IMR-90 (cell line): ENCODE measurements at regions not wholly inside any gene's neighbourhood (a gene's known extent, or its start where the extent isn't known, plus 50 kb on each side); places are given as distances from the start of the nearest gene placed in this dataset.
"Not testable (repeated sequence)": the region's sequence is repeated elsewhere in the genome, so short reads cannot be mapped to it uniquely, and the experiment has no call there.

Source experiments
- ATAC-seq: fragments of 200-7000 bp; cut with Tn5 transposase; 2 replicates; pipeline ENCODE4 v1.9.1; 2020; ENCODE audit warnings: low read depth, mild to moderate bottlenecking, moderate library complexity
- BruUV-seq: library from RNA; stranded (reverse); fragments of 400-500 nt; replicated peaks from 2 replicates; lab custom pipeline; 2021; lab: Mats Ljungman, UMichigan
- CTCF ChIA-PET: fragments of 300-600 bp; formaldehyde crosslinking; extraction: SDS; loops from one replicate; lab custom pipeline; 2021; ENCODE audit warnings: antibody characterized with exemption; lab: Yijun Ruan, JAX
- POLR2A ChIA-PET: fragments of 300-600 bp; sonication (Branson Sonifier 250); formaldehyde crosslinking; loops from one replicate; lab custom pipeline; 2022; ENCODE audit warnings: antibody characterized with exemption; ENCODE audit not compliant: unreplicated experiment; lab: Charles Lee
- DNase-seq: peaks from one replicate; pipeline ENCODE4 v3.0.0; 2013
- H2AFZ ChIP-seq: replicated peaks from 2 replicates; pipeline ENCODE3; 2013; ENCODE audit warnings: low read length, mild to moderate bottlenecking; ENCODE audit not compliant: poor library complexity
- H2AK5ac ChIP-seq: 2 replicates; pipeline ENCODE4 v1.6.1; 2013; ENCODE audit warnings: low read depth, low read length, inconsistent platforms
- H2AK9ac ChIP-seq: replicated peaks from 2 replicates; pipeline ENCODE3; 2013; ENCODE audit warnings: mild to moderate bottlenecking, low read depth, low read length, moderate library complexity; ENCODE audit not compliant: poor library complexity
- H2BK120ac ChIP-seq: 2 replicates; pipeline ENCODE4 v1.6.1; 2013; ENCODE audit warnings: low read depth, low read length, inconsistent platforms
- H2BK15ac ChIP-seq: 3 replicates; pipeline ENCODE4 v1.6.1; 2013; ENCODE audit warnings: low read depth, low read length, inconsistent platforms
- H2BK20ac ChIP-seq: 2 replicates; pipeline ENCODE4 v1.6.1; 2013; ENCODE audit warnings: low read depth, mild to moderate bottlenecking, inconsistent platforms, low read length, moderate library complexity
- H2BK5ac ChIP-seq: 2 replicates; pipeline ENCODE4 v1.6.1; 2013; ENCODE audit warnings: mild to moderate bottlenecking, low read depth, low read length, inconsistent platforms; ENCODE audit not compliant: poor library complexity, severe bottlenecking
- H3K14ac ChIP-seq: replicated peaks from 2 replicates; pipeline ENCODE4 v1.6.1; 2013; ENCODE audit warnings: low read depth, low read length, inconsistent platforms
- H3K18ac ChIP-seq: 2 replicates; pipeline ENCODE4 v1.6.1; 2013; ENCODE audit warnings: low read depth, low read length, control low read depth
- H3K23ac ChIP-seq: 2 replicates; pipeline ENCODE4 v1.6.1; 2013; ENCODE audit warnings: low read depth, low read length, inconsistent platforms
- H3K27ac ChIP-seq: 2 replicates; pipeline ENCODE4 v1.5.1; 2013; ENCODE audit warnings: mild to moderate bottlenecking, control low read depth, low read length; ENCODE audit not compliant: insufficient read depth
- H3K27me3 ChIP-seq: 2 replicates; pipeline ENCODE4 v1.6.1; 2013; ENCODE audit warnings: low read length; ENCODE audit not compliant: control insufficient read depth, insufficient read depth
- H3K36me3 ChIP-seq: 2 replicates; pipeline ENCODE4 v1.6.1; 2013; ENCODE audit warnings: low read length, mixed read lengths; ENCODE audit not compliant: control insufficient read depth, insufficient read depth
- H3K4ac ChIP-seq: 2 replicates; pipeline ENCODE4 v1.6.1; 2013; ENCODE audit warnings: low read depth, low read length, inconsistent platforms
- H3K4me1 ChIP-seq: 2 replicates; pipeline ENCODE4 v1.6.1; 2013; ENCODE audit warnings: low read length, mixed read lengths; ENCODE audit not compliant: control insufficient read depth, insufficient read depth
- H3K4me2 ChIP-seq: 2 replicates; pipeline ENCODE4 v1.6.1; 2013; ENCODE audit warnings: low read depth, mild to moderate bottlenecking, control low read depth, low read length, moderate library complexity
- H3K4me3 ChIP-seq: 2 replicates; pipeline ENCODE4 v1.5.1; 2013; ENCODE audit warnings: low read depth, mild to moderate bottlenecking, control low read depth, low read length, moderate library complexity; ENCODE audit not compliant: insufficient read depth
- H3K56ac ChIP-seq: 2 replicates; pipeline ENCODE4 v1.6.1; 2013; ENCODE audit warnings: low read length, inconsistent platforms; ENCODE audit not compliant: insufficient read depth; ENCODE audit errors: extremely low read depth
- H3K79me1 ChIP-seq, 2 experiments: 2 replicates each; pipeline ENCODE4 v1.6.1; 2013; ENCODE audit warnings: low read length in 2 of 2, inconsistent platforms in 1 of 2, low read depth in 1 of 2
- H3K9ac ChIP-seq: 2 replicates; pipeline ENCODE4 v1.6.1; 2013; ENCODE audit warnings: low read depth, low read length, control low read depth
- H3K9me1 ChIP-seq: 2 replicates; pipeline ENCODE4 v1.6.1; 2013; ENCODE audit warnings: low read length, inconsistent platforms; ENCODE audit not compliant: insufficient read depth
- H3K9me3 ChIP-seq: 2 replicates; pipeline ENCODE4 v1.6.1; 2013; ENCODE audit warnings: low read length; ENCODE audit not compliant: control insufficient read depth, insufficient read depth
- H4K20me1 ChIP-seq: 2 replicates; pipeline ENCODE4 v1.6.1; 2013; ENCODE audit warnings: low read length, inconsistent platforms; ENCODE audit not compliant: insufficient read depth
- H4K5ac ChIP-seq: 2 replicates; pipeline ENCODE4 v1.6.1; 2013; ENCODE audit warnings: mild to moderate bottlenecking, low read depth, low read length, control low read depth
- H4K8ac ChIP-seq, 2 experiments: 2 replicates each; pipeline ENCODE4 v1.6.1; 2013; ENCODE audit warnings: low read depth in 2 of 2, low read length in 2 of 2, control low read depth in 1 of 2, inconsistent platforms in 1 of 2
- H4K91ac ChIP-seq: 2 replicates; pipeline ENCODE4 v1.6.1; 2013; ENCODE audit warnings: low read depth, low read length, inconsistent platforms; ENCODE audit not compliant: insufficient read depth
- WGBS, 2 experiments: methylation state at CpG; one replicate each; pipeline versions ENCODE4 v1.1.5 to v1.1.7; 2013; ENCODE audit warnings: missing lambda C conversion rate in 2 of 2; ENCODE audit not compliant: insufficient read length in 1 of 2; ENCODE audit errors: extremely low coverage in 2 of 2; 5-methylcytosine and 5-hydroxymethylcytosine counted together
- dilution Hi-C: fragments of 300-500 bp; cut with HindIII; formaldehyde crosslinking; loops from one replicate; pipeline ENCODE4 v1.14.3; 2018; ENCODE audit warnings: low sequenced_read_pairs; ENCODE audit not compliant: unreplicated experiment
- in situ Hi-C: fragments of 300-500 bp; cut with MboI; formaldehyde crosslinking; loops from 3 replicates; pipeline ENCODE4 v1.14.3; 2019; ENCODE audit warnings: low sequenced_read_pairs, inconsistent platforms, mixed read lengths
- intact Hi-C: fragments of 100-400 bp; cut with micrococcal nuclease; formaldehyde crosslinking; loops from 2 replicates; pipeline ENCODE4 v1.10.0; 2022

GRCh38 chr4:165819126-165819525 lies 53.9 kb upstream of the TLL1 start:
- H4K91ac ChIP-seq, H3K23ac ChIP-seq, H3K79me1 ChIP-seq, H3K56ac ChIP-seq, H3K14ac ChIP-seq, POLR2A ChIA-PET, H2AK9ac ChIP-seq, H3K9me3 ChIP-seq, intact Hi-C loops, BruUV-seq, H2AFZ ChIP-seq, H4K5ac ChIP-seq, H3K4me3 ChIP-seq, H3K27me3 ChIP-seq, H2BK120ac ChIP-seq, H2AK5ac ChIP-seq, DNase-seq, H3K4me2 ChIP-seq, H4K8ac ChIP-seq, H3K36me3 ChIP-seq, H3K4ac ChIP-seq, H2BK15ac ChIP-seq, dilution Hi-C loops, H2BK20ac ChIP-seq, H3K18ac ChIP-seq, H3K27ac ChIP-seq, H4K20me1 ChIP-seq, H3K9me1 ChIP-seq, H3K4me1 ChIP-seq, H2BK5ac ChIP-seq, ATAC-seq, H3K9ac ChIP-seq, CTCF ChIA-PET, in situ Hi-C loops: not testable (repeated sequence)
- no CpG with 5 or more reads among the region's 6 CpGs for WGBS, 2 experiments
